ENCODE measurements at regions not wholly inside any gene's neighbourhood (a gene's known extent, or its start where the extent isn't known, plus 50 kb on each side); places are given as distances from the start of the nearest gene placed in this dataset.

- DNase-seq, result no peak
Measured at GRCh38 chr14:62017651-62018230, 255.5 kb downstream of the SNAPC1 start.

- no peak for DNase-seq
Measured at GRCh38 chr14:62018606-62019005, 256.4 kb downstream of the SNAPC1 start.

GRCh38 chr14:62027958-62028357 is 265.7 kb downstream of the SNAPC1 start:
- no peak for DNase-seq

- no peak for DNase-seq
Measured at GRCh38 chr14:62029569-62029924, 267.3 kb downstream of the SNAPC1 start.

- DNase-seq, result no peak
Measured at GRCh38 chr14:62030387-62030786, 268.2 kb downstream of the SNAPC1 start.

- DNase-seq, result no peak
Measured at GRCh38 chr14:62031504-62031903, 269.3 kb downstream of the SNAPC1 start.

- no peak for DNase-seq
Measured at GRCh38 chr14:62053188-62053587, 291.0 kb downstream of the SNAPC1 start.

- DNase-seq, result no peak
Measured at GRCh38 chr14:62056789-62057188, 294.6 kb downstream of the SNAPC1 start.

GRCh38 chr14:62062645-62063044 is 300.4 kb downstream of the SNAPC1 start:
- DNase-seq, result no peak

- DNase-seq, result no peak
Measured at GRCh38 chr14:62064751-62065323, 302.6 kb downstream of the SNAPC1 start.

GRCh38 chr14:62066304-62066703 is 304.1 kb downstream of the SNAPC1 start:
- no peak for DNase-seq

GRCh38 chr14:62071039-62071438 is 308.8 kb downstream of the SNAPC1 start:
- no peak for DNase-seq

GRCh38 chr14:62076368-62076767 is 314.1 kb downstream of the SNAPC1 start:
- no peak for DNase-seq

- no peak for DNase-seq
Measured at GRCh38 chr14:62076825-62077605, 314.8 kb downstream of the SNAPC1 start.

GRCh38 chr14:62077676-62078261 is 315.5 kb downstream of the SNAPC1 start:
- no peak for DNase-seq

GRCh38 chr14:62079038-62079437 is 316.8 kb downstream of the SNAPC1 start:
- no peak for DNase-seq

- no peak for DNase-seq
Measured at GRCh38 chr14:62081012-62081612, 318.9 kb downstream of the SNAPC1 start.

- DNase-seq, result no peak
Measured at GRCh38 chr14:62081951-62082350, 319.7 kb downstream of the SNAPC1 start.

GRCh38 chr14:62082779-62083178 is 320.6 kb downstream of the SNAPC1 start:
- no peak for DNase-seq

GRCh38 chr14:62084020-62084419 is 321.8 kb downstream of the SNAPC1 start:
- no peak for DNase-seq

GRCh38 chr14:62087191-62087590 is 325.0 kb downstream of the SNAPC1 start:
- DNase-seq, result no peak

- no peak for DNase-seq
Measured at GRCh38 chr14:62093736-62094135, 331.5 kb downstream of the SNAPC1 start.

- no peak for DNase-seq
Measured at GRCh38 chr14:62097072-62097471, 334.9 kb downstream of the SNAPC1 start.
